Thymus (tissue), 11 donors: ENCODE measurements at regions not wholly inside any gene's neighbourhood (a gene's known extent, or its start where the extent isn't known, plus 50 kb on each side); places are given as distances from the start of the nearest gene placed in this dataset.
"Not testable (repeated sequence)": the region's sequence is repeated elsewhere in the genome, so short reads cannot be mapped to it uniquely, and the experiment has no call there.

Experiments used
- DNase-seq, 9 donors: peaks; one replicate each; pipeline ENCODE4 v3.0.0-alpha.2; 2013; ENCODE audit warnings: low spot score in 9 of 9, low read depth in 6 of 9, missing footprints in 1 of 9
- H3K27ac ChIP-seq, 2 donors: one replicate each; pipeline ENCODE4 v1.5.1; 2013; ENCODE audit warnings: control low read depth in 1 of 2, low read depth in 1 of 2, low read length in 1 of 2, mild to moderate bottlenecking in 1 of 2, moderate library complexity in 1 of 2
- H3K27me3 ChIP-seq, 2 donors: one replicate each; pipeline ENCODE4 v1.5.1; 2013; ENCODE audit warnings: low read length in 1 of 2; ENCODE audit not compliant: control insufficient read depth in 2 of 2, insufficient read depth in 1 of 2
- H3K36me3 ChIP-seq, 2 donors: one replicate each; pipeline ENCODE4 v1.5.1; 2013; ENCODE audit warnings: low read length in 1 of 2, mild to moderate bottlenecking in 1 of 2, moderate library complexity in 1 of 2; ENCODE audit not compliant: control insufficient read depth in 2 of 2, insufficient read depth in 2 of 2
- H3K4me1 ChIP-seq, 2 donors: one replicate each; pipeline ENCODE4 v1.5.1; 2013; ENCODE audit warnings: low read length in 2 of 2; ENCODE audit not compliant: control insufficient read depth in 2 of 2, insufficient read depth in 2 of 2
- H3K4me3 ChIP-seq, 2 donors: one replicate each; pipeline ENCODE4 v1.5.1; 2013; ENCODE audit warnings: low read length in 2 of 2, control low read depth in 1 of 2, mild to moderate bottlenecking in 1 of 2
- H3K9me3 ChIP-seq, 2 donors: one replicate each; pipeline ENCODE4 v1.5.1; 2013; ENCODE audit warnings: low read length in 1 of 2, mild to moderate bottlenecking in 1 of 2; ENCODE audit not compliant: control insufficient read depth in 2 of 2, insufficient read depth in 1 of 2
- WGBS: extraction: QIAGEN DNeasy Blood & Tissue Kit; methylation state at CpG from one replicate; pipeline ENCODE4 v1.1.7; 2013; 5-methylcytosine and 5-hydroxymethylcytosine counted together
- donor health status: healthy.

GRCh38 chr5:177923189-177923588 lies 72.9 kb downstream of the PROP1 start:
- not testable (repeated sequence) for H3K27me3 ChIP-seq, H3K27ac ChIP-seq, H3K36me3 ChIP-seq, H3K4me3 ChIP-seq, H3K4me1 ChIP-seq, H3K9me3 ChIP-seq, DNase-seq
- WGBS = 53% methylated on average over 2 of the region's 5 CpGs

GRCh38 chr5:177909261-177909660 lies 86.8 kb downstream of the PROP1 start:
- H3K27ac ChIP-seq, H3K9me3 ChIP-seq, DNase-seq, H3K4me3 ChIP-seq, H3K27me3 ChIP-seq, H3K4me1 ChIP-seq, H3K36me3 ChIP-seq: not testable (repeated sequence)
- 94% methylated on average over 2 of the region's 2 CpGs for WGBS

GRCh38 chr5:177902806-177903205 lies 93.2 kb downstream of the PROP1 start:
- H3K27me3 ChIP-seq, H3K4me3 ChIP-seq, H3K9me3 ChIP-seq, H3K4me1 ChIP-seq, DNase-seq, H3K27ac ChIP-seq, H3K36me3 ChIP-seq: not testable (repeated sequence)
- WGBS = 92% methylated on average over 2 of the region's 3 CpGs

GRCh38 chr5:177900066-177900465 lies 96.0 kb downstream of the PROP1 start:
- DNase-seq, H3K27me3 ChIP-seq, H3K36me3 ChIP-seq, H3K27ac ChIP-seq, H3K9me3 ChIP-seq, H3K4me1 ChIP-seq, H3K4me3 ChIP-seq: not testable (repeated sequence)
- 97% methylated on average over 3 of the region's 6 CpGs for WGBS

- not testable (repeated sequence) for H3K27ac ChIP-seq, H3K36me3 ChIP-seq, H3K27me3 ChIP-seq, H3K9me3 ChIP-seq, H3K4me3 ChIP-seq, H3K4me1 ChIP-seq, DNase-seq
- 87% methylated on average over 2 of the region's 9 CpGs for WGBS
Observed at GRCh38 chr5:177894681-177895453, 101.2 kb downstream of the PROP1 start.

GRCh38 chr5:177892357-177892665 lies 103.7 kb downstream of the PROP1 start:
- DNase-seq, H3K9me3 ChIP-seq, H3K36me3 ChIP-seq, H3K4me3 ChIP-seq, H3K27ac ChIP-seq, H3K27me3 ChIP-seq, H3K4me1 ChIP-seq: not testable (repeated sequence)
- 98% methylated on average over 4 of the region's 4 CpGs for WGBS

GRCh38 chr5:177891547-177892356 lies 104.3 kb downstream of the PROP1 start:
- not testable (repeated sequence) for H3K9me3 ChIP-seq, H3K36me3 ChIP-seq, H3K27ac ChIP-seq, H3K4me3 ChIP-seq, H3K27me3 ChIP-seq, DNase-seq, H3K4me1 ChIP-seq
- 19% methylated on average over 6 of the region's 11 CpGs for WGBS

GRCh38 chr5:177883295-177883694 lies 100.6 kb upstream of the FAM153A start:
- not testable (repeated sequence) for H3K36me3 ChIP-seq, H3K27me3 ChIP-seq, DNase-seq, H3K4me3 ChIP-seq, H3K27ac ChIP-seq, H3K9me3 ChIP-seq, H3K4me1 ChIP-seq
- WGBS = 96% methylated on average over 8 of the region's 8 CpGs

GRCh38 chr5:177875900-177876238 lies 93.2 kb upstream of the FAM153A start:
- DNase-seq, H3K27ac ChIP-seq, H3K4me1 ChIP-seq, H3K9me3 ChIP-seq, H3K27me3 ChIP-seq, H3K36me3 ChIP-seq: not testable (repeated sequence)
- whole genome bisulfite sequencing = 1% methylated on average over 5 of the region's 15 CpGs
- peak overlapping the region in 1 of 2 donors; percentile 41 for H3K4me3 ChIP-seq
